Stimulated activated CD4-positive, alpha-beta T cell treated with anti-CD3 and anti-CD28 coated beads, TNF-alpha, amount 100 ng/mL, for 48 hours (primary cell): ENCODE measurements at regions not wholly inside any gene's neighbourhood (a gene's known extent, or its start where the extent isn't known, plus 50 kb on each side); places are given as distances from the start of the nearest gene placed in this dataset.
"Not testable (repeated sequence)": the region's sequence is repeated elsewhere in the genome, so short reads cannot be mapped to it uniquely, and the experiment has no call there.

Experiments used
- DNase-seq, 3 donors: peaks; one replicate each; pipeline ENCODE4 v3.0.0-alpha.2; 2020; ENCODE audit warnings: low read depth in 3 of 3

- DNase-seq = no peak
These were observed 131.1 kb upstream of the PDE10A start for GRCh38 chr6:165794179-165794601.

GRCh38 chr6:165793287-165793825, 130.3 kb upstream of the PDE10A start:
- no peak for DNase-seq

GRCh38 chr6:165791876-165792437, 128.9 kb upstream of the PDE10A start:
- no peak for DNase-seq

DNA sequence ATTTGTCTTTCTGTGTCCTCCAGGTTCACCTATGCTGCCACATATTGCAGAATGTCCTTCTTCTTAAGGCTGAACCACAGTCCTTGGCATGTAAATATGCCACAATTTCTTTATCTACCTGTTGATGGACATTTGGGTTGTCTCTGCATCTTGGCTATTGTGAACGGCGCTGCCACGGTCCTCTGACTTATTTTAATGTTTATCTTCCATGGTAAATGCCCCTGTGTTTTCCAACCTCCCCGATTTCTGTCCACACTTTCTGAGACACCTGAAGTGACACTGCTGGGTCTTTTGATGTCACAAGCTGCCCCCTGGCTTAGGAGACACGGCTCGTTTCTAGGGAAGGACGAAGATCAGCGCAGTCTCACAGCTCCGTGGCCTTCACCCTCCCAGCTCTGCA, 128.3 kb upstream of the PDE10A start:
- DNase-seq = no peak

DNA sequence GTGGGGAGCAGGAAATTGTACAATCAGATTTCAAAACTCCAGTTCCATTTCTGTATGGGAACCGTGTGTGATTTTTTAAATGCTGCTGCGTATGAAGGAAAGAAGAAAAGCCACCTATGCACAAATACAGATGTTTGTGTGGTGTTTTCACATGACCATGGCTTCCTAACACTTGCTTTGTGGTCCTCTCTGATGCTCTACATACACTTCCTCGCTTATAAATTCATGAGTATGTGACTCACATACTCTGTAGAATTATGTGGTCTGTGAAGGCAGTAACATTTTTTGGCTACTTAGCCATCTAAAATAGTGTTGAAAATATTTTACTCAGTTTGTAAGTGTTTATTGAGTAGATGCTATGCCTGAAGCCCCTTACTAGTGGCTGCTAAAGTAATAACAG, 119.8 kb upstream of the PDE10A start:
- DNase-seq = no peak

GRCh38 chr6:165782134-165782533, 119.1 kb upstream of the PDE10A start:
- no peak for DNase-seq

DNA sequence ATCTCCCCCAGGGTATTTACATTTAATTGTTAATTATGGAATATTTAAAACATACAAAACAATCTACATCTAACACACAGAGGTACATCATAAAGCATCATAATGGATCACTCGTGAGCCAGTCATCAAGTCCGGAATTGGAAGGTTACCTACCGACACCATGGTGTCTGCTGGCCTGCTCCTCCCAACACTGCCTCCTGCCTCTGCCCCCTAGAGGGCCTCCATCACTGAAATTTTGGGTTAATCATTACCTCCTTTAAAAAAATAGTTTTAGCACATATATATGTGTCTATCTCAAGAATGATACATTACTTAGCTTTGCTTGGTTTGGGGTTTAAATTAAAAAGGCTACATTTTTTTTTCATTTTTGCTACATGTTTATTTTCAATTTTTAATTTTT, 114.6 kb upstream of the PDE10A start:
- DNase-seq = no peak

DNA sequence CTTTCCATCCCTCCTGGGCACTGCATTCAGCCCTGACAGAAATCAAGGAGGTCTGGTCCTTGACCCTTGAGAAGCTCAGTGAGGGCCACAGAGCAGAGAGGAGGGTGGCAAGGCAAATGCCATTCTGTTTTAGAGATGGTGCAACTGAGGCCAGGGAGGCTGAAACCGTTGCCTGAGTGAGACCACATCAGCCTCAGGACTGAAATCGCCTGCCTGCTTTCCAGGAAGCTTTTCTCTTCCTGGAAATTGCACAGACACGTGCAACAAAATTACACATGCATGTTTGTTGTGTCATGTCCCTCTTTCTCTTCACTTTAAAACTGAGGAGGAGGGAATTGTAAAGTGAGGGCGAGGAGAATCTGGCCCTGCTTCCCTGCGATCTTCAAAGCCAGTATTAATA, 113.7 kb upstream of the PDE10A start:
- no peak for DNase-seq

- DNase-seq = no peak
These were observed 112.7 kb upstream of the PDE10A start for GRCh38 chr6:165775721-165776120.

- DNase-seq = no peak
These were observed 112.0 kb upstream of the PDE10A start for GRCh38 chr6:165774903-165775601.

DNA sequence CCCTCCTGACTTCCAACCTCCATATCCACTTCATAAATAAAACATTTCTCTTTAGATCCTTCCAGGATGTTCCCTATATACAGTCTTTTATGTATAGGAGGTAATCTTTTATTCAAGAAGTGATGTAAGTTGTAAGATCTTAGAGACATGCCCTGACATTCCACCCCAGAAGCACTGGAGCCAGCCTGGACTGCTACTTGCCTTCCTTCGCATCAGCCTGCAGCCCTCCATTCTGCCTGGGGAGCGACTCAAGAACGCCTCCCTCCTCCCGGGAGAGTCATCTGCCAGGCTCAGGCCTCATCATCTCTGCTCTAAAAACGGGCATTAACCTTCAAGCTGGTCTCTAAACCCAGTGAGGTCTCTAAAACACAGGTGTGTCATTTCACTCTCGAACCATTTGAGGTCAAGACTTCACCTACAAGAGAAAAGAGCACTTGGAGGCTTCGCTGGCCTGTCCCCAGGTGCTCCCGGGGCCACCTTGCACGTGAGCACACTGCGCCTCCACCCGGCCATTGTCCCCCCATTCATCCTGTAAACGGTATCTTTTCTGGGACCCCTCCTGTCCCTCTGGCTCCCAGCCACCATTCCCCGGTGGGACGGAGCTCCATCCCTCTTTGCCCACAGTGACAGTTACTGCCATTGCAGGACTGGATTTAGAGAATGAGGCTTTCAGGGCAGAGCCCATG, 107.5 kb upstream of the PDE10A start:
- no peak for DNase-seq

- DNase-seq = no peak
These were observed 106.8 kb upstream of the PDE10A start for GRCh38 chr6:165769884-165770283.

DNA sequence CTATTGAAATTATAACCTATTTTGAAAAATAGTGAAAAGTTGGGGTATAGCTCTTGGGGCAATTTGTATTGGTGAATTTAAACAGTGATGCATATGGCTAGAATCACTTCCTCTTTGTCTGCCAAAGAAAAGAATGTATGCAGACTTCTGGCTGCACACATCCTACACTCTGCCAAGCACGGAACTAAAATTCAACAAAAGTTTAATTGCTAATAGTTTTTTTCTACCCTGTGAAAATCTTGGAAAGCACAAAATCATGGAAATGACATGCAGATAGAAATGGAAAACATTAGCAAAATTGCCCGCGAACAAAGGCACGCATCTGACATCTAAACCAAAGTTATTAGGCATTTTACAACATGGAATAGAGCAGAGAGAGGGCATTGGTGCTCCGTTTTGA, 106.4 kb upstream of the PDE10A start:
- no peak for DNase-seq

GRCh38 chr6:165768961-165769360, 105.9 kb upstream of the PDE10A start:
- DNase-seq = no peak

GRCh38 chr6:165767228-165767627, 104.2 kb upstream of the PDE10A start:
- no peak for DNase-seq

DNA sequence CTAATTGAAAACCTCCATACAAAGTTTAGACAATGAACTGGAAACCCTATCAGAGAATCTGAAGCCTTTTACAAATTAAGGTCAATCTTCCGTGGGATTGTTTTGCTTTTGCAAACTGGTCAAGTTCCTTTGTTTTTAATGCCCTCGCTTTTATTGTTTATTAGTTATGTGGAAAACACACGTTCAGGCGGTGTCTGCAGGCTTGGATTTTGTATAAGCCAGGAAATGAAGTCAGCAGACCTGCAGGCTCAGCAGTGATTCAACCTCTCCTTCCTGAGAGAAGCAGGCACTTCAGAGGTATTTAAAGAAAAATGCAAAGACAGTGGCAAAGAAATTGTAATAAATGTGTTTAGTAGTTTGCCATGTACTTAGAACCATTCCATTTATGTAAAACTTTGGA, 103.4 kb upstream of the PDE10A start:
- no peak for DNase-seq

DNA sequence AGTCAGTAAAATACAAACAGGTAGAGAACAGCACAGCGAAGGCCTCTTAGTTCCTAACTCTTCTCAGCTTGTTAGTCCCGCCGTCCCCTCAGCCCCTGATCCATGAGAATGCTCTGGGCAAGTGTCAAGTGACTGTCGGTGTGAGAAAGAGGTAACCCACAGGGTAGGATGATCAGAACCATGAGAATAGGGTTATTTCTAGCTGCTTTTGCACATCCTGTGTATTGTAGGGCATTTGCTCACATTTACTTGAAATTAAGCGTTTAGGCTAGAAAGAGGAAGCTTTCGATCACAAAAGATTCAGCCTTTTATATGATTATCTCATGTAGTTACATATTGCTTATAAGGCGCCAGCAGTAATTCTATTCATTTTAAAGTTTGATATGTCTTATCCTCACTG, 103.0 kb upstream of the PDE10A start:
- DNase-seq = no peak

DNA sequence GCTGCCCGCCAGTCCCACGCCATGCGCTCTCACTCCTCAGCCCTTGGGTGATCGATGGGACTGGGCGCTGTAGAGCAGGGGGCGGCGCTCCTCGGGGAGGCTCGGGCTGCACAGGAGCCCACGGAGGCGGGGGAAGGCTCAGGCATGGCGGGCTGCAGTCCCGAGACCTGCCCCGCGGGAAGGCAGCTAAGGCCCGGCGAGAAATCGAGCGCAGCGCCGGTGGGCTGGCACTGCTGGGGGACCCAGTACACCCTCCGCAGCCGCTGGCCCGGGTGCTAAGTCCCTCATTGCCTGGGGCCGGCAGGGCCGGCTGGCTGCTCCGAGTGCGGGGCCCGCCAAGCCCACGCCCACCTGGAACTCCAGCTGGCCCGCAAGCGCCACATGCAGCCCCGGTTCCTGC, 102.2 kb upstream of the PDE10A start:
- DNase-seq = not testable (repeated sequence)

DNA sequence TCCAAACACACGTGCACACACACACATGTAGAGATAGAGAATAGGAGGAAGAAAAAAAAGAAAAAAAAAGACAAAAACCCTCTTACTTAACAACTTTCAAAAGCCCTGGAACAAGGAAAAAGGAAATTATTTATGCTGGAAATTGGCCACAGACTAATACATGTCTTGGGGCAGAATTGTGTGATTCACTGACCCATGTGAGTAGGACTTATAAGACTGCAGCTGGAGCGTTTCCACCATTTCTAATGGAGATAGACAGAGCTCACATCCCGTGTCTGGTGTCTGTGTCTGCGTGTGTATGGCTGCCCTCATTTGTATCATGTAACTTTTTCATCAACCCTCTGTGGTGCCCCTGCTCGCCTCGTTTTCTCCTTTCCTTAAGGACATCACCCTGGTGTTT, 99.8 kb upstream of the PDE10A start:
- DNase-seq = no peak

- DNase-seq = no peak
These were observed 99.1 kb upstream of the PDE10A start for GRCh38 chr6:165762125-165762524.

GRCh38 chr6:165760803-165761185, 97.8 kb upstream of the PDE10A start:
- DNase-seq = no peak

DNA sequence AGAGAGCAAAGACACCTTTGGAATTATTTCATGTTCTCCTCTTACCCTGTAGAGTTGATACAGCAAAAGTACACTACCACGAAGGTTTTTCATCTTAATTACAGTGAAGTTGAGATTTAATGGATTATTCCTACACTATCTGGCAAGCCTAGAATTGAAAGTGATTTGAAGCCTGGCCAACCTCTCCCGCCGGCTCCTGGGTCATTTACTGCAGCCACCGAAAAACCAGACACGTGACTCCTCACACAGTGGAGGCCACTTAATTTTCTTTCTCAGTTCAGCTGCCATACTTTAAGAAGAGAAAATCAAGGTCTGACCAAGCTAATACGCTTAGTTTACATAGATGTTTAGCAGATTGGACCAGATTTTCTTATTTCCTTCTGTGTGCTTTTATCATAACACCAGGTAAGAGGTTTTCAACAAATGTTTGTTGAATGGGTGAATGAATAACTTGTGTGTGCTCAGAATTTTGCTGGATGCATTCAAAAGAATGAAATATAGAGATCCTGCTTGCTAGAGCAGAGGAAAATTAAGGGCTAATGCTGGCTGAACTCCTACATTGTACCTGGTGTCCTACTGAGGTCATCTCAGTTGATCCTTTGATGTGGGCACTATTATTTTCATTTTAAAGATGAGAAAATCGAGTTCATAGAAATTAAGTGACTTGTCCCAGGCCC, 97.2 kb upstream of the PDE10A start:
- no peak for DNase-seq

GRCh38 chr6:165758441-165758840, 95.4 kb upstream of the PDE10A start:
- DNase-seq = no peak
